ENCODE measurements at regions not wholly inside any gene's neighbourhood (a gene's known extent, or its start where the extent isn't known, plus 50 kb on each side); places are given as distances from the start of the nearest gene placed in this dataset.

DNA sequence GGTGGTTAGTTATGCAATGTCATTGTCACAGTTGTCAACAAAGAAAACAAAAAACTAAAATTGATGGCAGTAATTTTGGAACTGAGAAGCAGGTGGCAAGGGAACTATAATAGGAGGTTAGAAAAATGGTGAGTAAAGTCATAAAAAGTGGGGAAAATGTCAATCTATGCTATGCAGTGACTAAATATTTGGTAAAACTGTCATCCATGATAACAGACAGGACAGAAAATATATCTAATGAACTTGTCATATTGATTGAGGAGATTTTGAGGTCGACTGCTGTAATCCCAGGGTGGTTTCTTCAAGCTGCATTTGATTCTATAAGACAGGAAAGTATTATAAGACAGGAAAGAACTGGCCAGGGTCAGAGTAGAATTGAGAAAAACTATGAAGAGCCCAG, 998.4 kb downstream of the IGSF11 start:
- no peak overlapping the region for H3K14ac ChIP-seq (ENCODE audit: low read length in 2 of 2)
- no peak overlapping the region for H3K23ac ChIP-seq (ENCODE audit: low read length in 2 of 2)
- no peak overlapping the region for H4K91ac ChIP-seq (ENCODE audit: low read length)
- H3K36me3 ChIP-seq (ENCODE audit: control insufficient read depth in 1 of 2, insufficient read depth in 2 of 2, low read depth in 1 of 2, low read length in 2 of 2), result no peaks in the 10 kb centered on the region
- no peak overlapping the region for H2BK5ac ChIP-seq (ENCODE audit: low read depth, low read length, poor library complexity, severe bottlenecking)
- H3K4ac ChIP-seq (ENCODE audit: low read depth in 1 of 2, low read length in 2 of 2), result no peak overlapping the region
- H3K4me2 ChIP-seq (ENCODE audit: low read length, poor library complexity, severe bottlenecking), result no peak overlapping the region
- 52% methylated on average over 1 of the region's 1 CpG for WGBS
- H3K9ac ChIP-seq (ENCODE audit: low read length), result no peak overlapping the region
- no peak overlapping the region for H2AFZ ChIP-seq (ENCODE audit: low read depth, low read length)
- no peaks in the 10 kb centered on the region for H3K4me1 ChIP-seq (ENCODE audit: control insufficient read depth, insufficient read depth, low read depth, low read length)
- H2BK120ac ChIP-seq (ENCODE audit: low read depth, low read length), result no peak overlapping the region
- H3K27ac ChIP-seq (ENCODE audit: low read length, poor library complexity, severe bottlenecking), result no peak overlapping the region
- H2BK15ac ChIP-seq (ENCODE audit: low read depth, poor library complexity, severe bottlenecking), result no peak overlapping the region
- no peak overlapping the region for H3K4me3 ChIP-seq (ENCODE audit: insufficient read depth in 1 of 2, low read depth in 1 of 2, low read length in 2 of 2)
- H2AK5ac ChIP-seq (ENCODE audit: low read length, severe bottlenecking), result no peak overlapping the region
- no peaks in the 10 kb centered on the region for H3K79me1 ChIP-seq (replicated peaks; ENCODE audit: low read length, poor library complexity, severe bottlenecking)
- DNase-seq, result no peak
- peaks cover 41% of the 10 kb centered on the region for H3K9me3 ChIP-seq (ENCODE audit: control insufficient read depth, low read length)
- H3K18ac ChIP-seq (ENCODE audit: low read depth in 1 of 2, low read length in 2 of 2), result no peak overlapping the region
- H3K27me3 ChIP-seq (ENCODE audit: control insufficient read depth in 1 of 2, insufficient read depth in 1 of 2, low read length in 2 of 2), result no peaks in the 10 kb centered on the region
- no peak overlapping the region for H4K8ac ChIP-seq (ENCODE audit: low read length)
- H2BK12ac ChIP-seq (ENCODE audit: low read length in 2 of 2), result no peak overlapping the region

DNA sequence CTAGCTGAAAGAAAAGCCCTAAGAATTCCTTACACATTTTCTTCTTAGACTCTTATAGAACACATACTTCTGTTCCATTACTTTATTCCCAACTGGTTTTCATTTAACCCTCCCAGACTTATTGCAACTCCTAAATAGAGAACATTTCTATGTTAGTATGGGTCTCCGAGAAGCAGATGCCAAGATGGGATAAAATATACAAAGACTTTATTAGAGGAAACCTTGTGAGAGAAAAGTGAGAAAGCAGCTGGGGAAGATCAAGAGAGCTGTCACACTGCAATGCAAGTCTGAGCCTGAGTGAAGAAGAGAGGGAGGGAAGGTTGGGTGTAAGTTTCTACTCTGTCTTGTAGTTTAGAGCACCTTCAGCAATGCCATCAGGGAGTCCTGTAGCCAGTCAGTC, 979.3 kb downstream of the IGSF11 start:
- 7% methylated on average over 1 of the region's 1 CpG for WGBS
- H4K91ac ChIP-seq (ENCODE audit: low read length), result no peak overlapping the region
- DNase-seq, result no peak
- no peak overlapping the region for H4K8ac ChIP-seq (ENCODE audit: low read length)
- H2BK12ac ChIP-seq (ENCODE audit: low read length in 2 of 2), result no peak overlapping the region
- H2BK5ac ChIP-seq (ENCODE audit: low read depth, low read length, poor library complexity, severe bottlenecking), result no peak overlapping the region
- H3K18ac ChIP-seq (ENCODE audit: low read depth in 1 of 2, low read length in 2 of 2), result no peak overlapping the region
- H3K27me3 ChIP-seq (ENCODE audit: control insufficient read depth in 1 of 2, insufficient read depth in 1 of 2, low read length in 2 of 2), result no peaks in the 10 kb centered on the region
- no peaks in the 10 kb centered on the region for H3K36me3 ChIP-seq (ENCODE audit: control insufficient read depth in 1 of 2, insufficient read depth in 2 of 2, low read depth in 1 of 2, low read length in 2 of 2)
- no peaks in the 10 kb centered on the region for H3K79me1 ChIP-seq (replicated peaks; ENCODE audit: low read length, poor library complexity, severe bottlenecking)
- H3K4ac ChIP-seq (ENCODE audit: low read depth in 1 of 2, low read length in 2 of 2), result no peak overlapping the region
- no peak overlapping the region for H2AK5ac ChIP-seq (ENCODE audit: low read length, severe bottlenecking)
- H3K4me2 ChIP-seq (ENCODE audit: low read length, poor library complexity, severe bottlenecking), result no peak overlapping the region
- no peak overlapping the region for H3K23ac ChIP-seq (ENCODE audit: low read length in 2 of 2)
- H3K4me3 ChIP-seq (ENCODE audit: insufficient read depth in 1 of 2, low read depth in 1 of 2, low read length in 2 of 2), result no peak overlapping the region
- H2BK15ac ChIP-seq (ENCODE audit: low read depth, poor library complexity, severe bottlenecking), result no peak overlapping the region
- H2AFZ ChIP-seq (ENCODE audit: low read depth, low read length), result no peak overlapping the region
- H3K9ac ChIP-seq (ENCODE audit: low read length), result no peak overlapping the region
- no peak overlapping the region for H3K14ac ChIP-seq (ENCODE audit: low read length in 2 of 2)
- no peaks in the 10 kb centered on the region for H3K4me1 ChIP-seq (ENCODE audit: control insufficient read depth, insufficient read depth, low read depth, low read length)
- peaks cover 14% of the 10 kb centered on the region for H3K9me3 ChIP-seq (ENCODE audit: control insufficient read depth, low read length)
- no peak overlapping the region for H2BK120ac ChIP-seq (ENCODE audit: low read depth, low read length)
- H3K27ac ChIP-seq (ENCODE audit: low read length, poor library complexity, severe bottlenecking), result no peak overlapping the region

DNA sequence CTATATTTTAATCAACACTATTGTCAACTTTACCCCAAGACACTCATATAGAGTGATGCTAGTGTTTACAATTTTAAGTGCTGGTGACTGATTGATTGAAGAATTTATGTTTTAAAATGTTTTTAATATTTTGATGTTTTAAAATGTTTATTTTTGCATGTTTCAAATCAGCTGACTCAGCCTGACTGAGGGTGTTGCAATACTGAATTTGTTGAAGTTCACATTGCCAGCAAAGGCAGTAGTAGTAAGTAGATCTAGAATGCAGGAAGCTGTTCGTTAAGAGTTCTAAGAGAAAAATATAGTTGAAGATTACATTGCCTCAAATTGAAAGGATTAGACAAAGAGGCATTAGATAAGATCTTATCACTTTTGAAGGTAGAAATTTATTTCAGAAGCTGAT, 977.6 kb downstream of the IGSF11 start:
- H3K4ac ChIP-seq (ENCODE audit: low read depth in 1 of 2, low read length in 2 of 2), result no peak overlapping the region
- no peaks in the 10 kb centered on the region for H3K4me1 ChIP-seq (ENCODE audit: control insufficient read depth, insufficient read depth, low read depth, low read length)
- H3K36me3 ChIP-seq (ENCODE audit: control insufficient read depth in 1 of 2, insufficient read depth in 2 of 2, low read depth in 1 of 2, low read length in 2 of 2), result no peaks in the 10 kb centered on the region
- no peak overlapping the region for H2BK120ac ChIP-seq (ENCODE audit: low read depth, low read length)
- DNase-seq, result no peak
- H2BK5ac ChIP-seq (ENCODE audit: low read depth, low read length, poor library complexity, severe bottlenecking), result no peak overlapping the region
- H3K4me3 ChIP-seq (ENCODE audit: insufficient read depth in 1 of 2, low read depth in 1 of 2, low read length in 2 of 2), result no peak overlapping the region
- no peak overlapping the region for H2BK12ac ChIP-seq (ENCODE audit: low read length in 2 of 2)
- no peaks in the 10 kb centered on the region for H3K79me1 ChIP-seq (replicated peaks; ENCODE audit: low read length, poor library complexity, severe bottlenecking)
- H3K9ac ChIP-seq (ENCODE audit: low read length), result no peak overlapping the region
- H3K27ac ChIP-seq (ENCODE audit: low read length, poor library complexity, severe bottlenecking), result no peak overlapping the region
- no peak overlapping the region for H2AK5ac ChIP-seq (ENCODE audit: low read length, severe bottlenecking)
- H3K23ac ChIP-seq (ENCODE audit: low read length in 2 of 2), result no peak overlapping the region
- 33% methylated on average over 1 of the region's 1 CpG for WGBS
- no peak overlapping the region for H2AFZ ChIP-seq (ENCODE audit: low read depth, low read length)
- no peak overlapping the region for H2BK15ac ChIP-seq (ENCODE audit: low read depth, poor library complexity, severe bottlenecking)
- H3K18ac ChIP-seq (ENCODE audit: low read depth in 1 of 2, low read length in 2 of 2), result no peak overlapping the region
- no peak overlapping the region for H4K8ac ChIP-seq (ENCODE audit: low read length)
- H3K27me3 ChIP-seq (ENCODE audit: control insufficient read depth in 1 of 2, insufficient read depth in 1 of 2, low read length in 2 of 2), result no peaks in the 10 kb centered on the region
- peaks cover 5% of the 10 kb centered on the region for H3K9me3 ChIP-seq (ENCODE audit: control insufficient read depth, low read length)
- no peak overlapping the region for H4K91ac ChIP-seq (ENCODE audit: low read length)
- H3K14ac ChIP-seq (ENCODE audit: low read length in 2 of 2), result no peak overlapping the region
- H3K4me2 ChIP-seq (ENCODE audit: low read length, poor library complexity, severe bottlenecking), result no peak overlapping the region

DNA sequence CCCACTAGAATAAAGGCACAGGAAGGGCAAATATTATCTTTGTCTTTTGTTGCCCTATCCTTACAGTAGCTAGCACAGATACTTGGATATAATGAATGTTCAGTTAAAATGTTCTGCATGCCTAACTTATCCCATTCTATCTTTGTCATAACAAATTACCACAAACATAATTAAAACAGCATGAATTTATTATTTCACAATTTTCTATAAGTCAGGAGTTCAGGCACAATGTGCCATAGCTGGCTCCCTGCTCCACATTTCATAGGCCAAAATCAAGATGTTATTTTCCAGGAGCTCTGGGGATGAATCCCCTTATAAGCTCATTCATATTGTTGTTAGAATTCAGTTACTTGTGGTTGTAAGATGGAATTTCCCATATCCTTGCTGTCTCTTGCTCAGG, 975.5 kb downstream of the IGSF11 start:
- no peak overlapping the region for H3K18ac ChIP-seq (ENCODE audit: low read depth in 1 of 2, low read length in 2 of 2)
- no peak overlapping the region for H2AK5ac ChIP-seq (ENCODE audit: low read length, severe bottlenecking)
- H3K4me1 ChIP-seq (ENCODE audit: control insufficient read depth, insufficient read depth, low read depth, low read length), result no peaks in the 10 kb centered on the region
- no peak overlapping the region for H3K27ac ChIP-seq (ENCODE audit: low read length, poor library complexity, severe bottlenecking)
- H4K91ac ChIP-seq (ENCODE audit: low read length), result no peak overlapping the region
- H3K14ac ChIP-seq (ENCODE audit: low read length in 2 of 2), result no peak overlapping the region
- no peak overlapping the region for H4K8ac ChIP-seq (ENCODE audit: low read length)
- H3K36me3 ChIP-seq (ENCODE audit: control insufficient read depth in 1 of 2, insufficient read depth in 2 of 2, low read depth in 1 of 2, low read length in 2 of 2), result no peaks in the 10 kb centered on the region
- H3K27me3 ChIP-seq (ENCODE audit: control insufficient read depth in 1 of 2, insufficient read depth in 1 of 2, low read length in 2 of 2), result no peaks in the 10 kb centered on the region
- H3K9me3 ChIP-seq (ENCODE audit: control insufficient read depth, low read length), result peaks cover 5% of the 10 kb centered on the region
- no peak overlapping the region for H2BK120ac ChIP-seq (ENCODE audit: low read depth, low read length)
- H3K4ac ChIP-seq (ENCODE audit: low read depth in 1 of 2, low read length in 2 of 2), result no peak overlapping the region
- no peak overlapping the region for H2BK15ac ChIP-seq (ENCODE audit: low read depth, poor library complexity, severe bottlenecking)
- H2AFZ ChIP-seq (ENCODE audit: low read depth, low read length), result no peak overlapping the region
- H3K4me2 ChIP-seq (ENCODE audit: low read length, poor library complexity, severe bottlenecking), result no peak overlapping the region
- H3K9ac ChIP-seq (ENCODE audit: low read length), result no peak overlapping the region
- H2BK12ac ChIP-seq (ENCODE audit: low read length in 2 of 2), result no peak overlapping the region
- no peak overlapping the region for H3K4me3 ChIP-seq (ENCODE audit: insufficient read depth in 1 of 2, low read depth in 1 of 2, low read length in 2 of 2)
- DNase-seq, result no peak
- no peak overlapping the region for H2BK5ac ChIP-seq (ENCODE audit: low read depth, low read length, poor library complexity, severe bottlenecking)
- no peaks in the 10 kb centered on the region for H3K79me1 ChIP-seq (replicated peaks; ENCODE audit: low read length, poor library complexity, severe bottlenecking)
- no peak overlapping the region for H3K23ac ChIP-seq (ENCODE audit: low read length in 2 of 2)

Data from mesenchymal stem cell (in vitro differentiated cells and primary cell).